ENCODE measurements at regions not wholly inside any gene's neighbourhood (a gene's known extent, or its start where the extent isn't known, plus 50 kb on each side); places are given as distances from the start of the nearest gene placed in this dataset.

DNA sequence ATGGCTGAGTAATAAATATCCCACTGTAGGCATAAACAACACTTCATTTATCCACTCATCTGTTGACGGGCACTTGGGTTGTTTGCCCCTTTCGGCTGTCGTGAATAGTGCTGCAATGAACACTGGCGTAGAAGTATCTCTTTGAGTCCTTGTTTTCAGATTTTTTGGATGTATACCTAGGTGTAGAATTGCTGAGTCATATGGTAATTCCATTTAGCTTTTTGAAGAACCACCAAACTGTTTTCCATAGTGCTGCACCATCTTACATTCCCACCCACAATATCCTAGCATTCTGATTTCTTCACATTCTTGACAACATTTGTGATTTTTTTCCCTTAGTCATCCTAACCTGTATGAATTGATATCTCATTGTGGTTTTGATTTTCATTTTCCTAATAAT lies 109.0 kb downstream of the NXNL2 start:
- H3K4me1 ChIP-seq (ENCODE audit: control insufficient read depth in 1 of 2, insufficient read depth in 2 of 2, low read length in 2 of 2) = no peaks in the 10 kb centered on the region
- H3K4me3 ChIP-seq (ENCODE audit: low read depth in 1 of 2, low read length in 2 of 2) = no peak overlapping the region
- H3K36me3 ChIP-seq (ENCODE audit: control insufficient read depth in 1 of 2, insufficient read depth in 2 of 2, low read length in 2 of 2) = no peaks in the 10 kb centered on the region
- H3K27me3 ChIP-seq (ENCODE audit: low read depth, low read length) = no peaks in the 10 kb centered on the region
- H3K27ac ChIP-seq (ENCODE audit: low read length) = no peak overlapping the region
- H3K9me3 ChIP-seq (ENCODE audit: control insufficient read depth in 1 of 2, low read length in 2 of 2) = no peaks in the 10 kb centered on the region

DNA sequence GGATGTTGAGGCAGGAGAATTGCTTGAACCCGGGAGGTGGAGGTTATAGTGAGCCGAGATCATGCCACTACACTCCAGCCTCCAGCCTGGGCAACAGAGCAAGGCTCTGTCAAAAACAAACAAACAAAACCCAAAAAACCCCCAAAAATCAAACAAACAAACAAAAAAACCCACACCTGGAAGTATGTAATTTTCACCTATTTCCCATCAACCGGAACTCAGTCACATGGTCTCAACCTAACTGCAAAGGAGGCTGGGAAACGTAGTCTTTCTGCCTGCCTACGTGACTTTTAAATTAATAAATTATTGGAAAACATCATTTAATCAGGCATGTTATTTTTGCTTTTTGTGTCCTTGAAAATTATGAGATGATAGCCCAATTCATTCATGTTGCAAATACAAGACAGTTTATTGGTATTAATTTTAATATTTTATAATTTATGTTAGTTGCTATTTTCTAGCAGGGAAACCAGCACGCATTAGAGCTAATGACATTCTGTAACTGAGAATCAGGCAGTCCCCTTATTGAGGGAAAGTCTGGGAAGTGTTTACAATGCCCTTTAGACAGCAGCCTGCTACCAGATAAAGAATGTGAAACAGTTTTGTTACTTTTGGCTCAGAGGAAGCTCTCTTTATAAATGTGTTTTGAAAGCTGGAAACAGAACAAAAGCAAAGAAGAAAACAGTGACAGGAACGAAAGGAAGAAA lies 110.3 kb downstream of the NXNL2 start:
- Histone ChIP-seq H3K27ac (ENCODE audit: low read length) (no peak overlapping the region), H3K27me3 (ENCODE audit: low read depth, low read length) (no peaks in the 10 kb centered on the region), H3K36me3 (ENCODE audit: control insufficient read depth in 1 of 2, insufficient read depth in 2 of 2, low read length in 2 of 2) (no peaks in the 10 kb centered on the region)

DNA sequence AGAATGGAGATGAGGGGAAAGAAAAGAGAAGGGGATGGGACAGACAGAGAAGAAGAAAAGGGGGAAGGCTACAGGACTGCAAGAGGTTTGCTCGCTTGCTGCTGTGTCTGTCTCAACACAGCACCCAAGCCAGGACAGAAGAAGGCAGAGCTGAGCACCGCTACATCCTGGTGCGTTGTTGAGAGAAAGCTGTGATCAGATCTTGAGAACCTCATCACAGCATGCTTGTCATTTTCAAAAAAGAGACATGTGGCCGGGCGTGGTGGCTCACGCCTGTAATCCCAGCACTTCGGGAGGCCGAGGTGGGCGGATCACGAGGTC lies 110.9 kb downstream of the NXNL2 start:
- Histone ChIP-seq H3K4me1 (ENCODE audit: control insufficient read depth in 1 of 2, insufficient read depth in 2 of 2, low read length in 2 of 2) (no peaks in the 10 kb centered on the region), H3K36me3 (ENCODE audit: control insufficient read depth in 1 of 2, insufficient read depth in 2 of 2, low read length in 2 of 2) (no peaks in the 10 kb centered on the region), H3K9me3 (ENCODE audit: control insufficient read depth in 1 of 2, low read length in 2 of 2) (no peaks in the 10 kb centered on the region), H3K27me3 (ENCODE audit: low read depth, low read length) (no peaks in the 10 kb centered on the region), H3K4me3 (ENCODE audit: low read depth in 1 of 2, low read length in 2 of 2) (no peak overlapping the region), H3K27ac (ENCODE audit: low read length) (no peak overlapping the region)

More for the DNA sequence above, 110.3 kb downstream of the NXNL2 start:
- Histone ChIP-seq H3K4me3 (ENCODE audit: low read depth in 1 of 2, low read length in 2 of 2) (no peak overlapping the region), H3K9me3 (ENCODE audit: control insufficient read depth in 1 of 2, low read length in 2 of 2) (no peaks in the 10 kb centered on the region), H3K4me1 (ENCODE audit: control insufficient read depth in 1 of 2, insufficient read depth in 2 of 2, low read length in 2 of 2) (no peaks in the 10 kb centered on the region)

DNA sequence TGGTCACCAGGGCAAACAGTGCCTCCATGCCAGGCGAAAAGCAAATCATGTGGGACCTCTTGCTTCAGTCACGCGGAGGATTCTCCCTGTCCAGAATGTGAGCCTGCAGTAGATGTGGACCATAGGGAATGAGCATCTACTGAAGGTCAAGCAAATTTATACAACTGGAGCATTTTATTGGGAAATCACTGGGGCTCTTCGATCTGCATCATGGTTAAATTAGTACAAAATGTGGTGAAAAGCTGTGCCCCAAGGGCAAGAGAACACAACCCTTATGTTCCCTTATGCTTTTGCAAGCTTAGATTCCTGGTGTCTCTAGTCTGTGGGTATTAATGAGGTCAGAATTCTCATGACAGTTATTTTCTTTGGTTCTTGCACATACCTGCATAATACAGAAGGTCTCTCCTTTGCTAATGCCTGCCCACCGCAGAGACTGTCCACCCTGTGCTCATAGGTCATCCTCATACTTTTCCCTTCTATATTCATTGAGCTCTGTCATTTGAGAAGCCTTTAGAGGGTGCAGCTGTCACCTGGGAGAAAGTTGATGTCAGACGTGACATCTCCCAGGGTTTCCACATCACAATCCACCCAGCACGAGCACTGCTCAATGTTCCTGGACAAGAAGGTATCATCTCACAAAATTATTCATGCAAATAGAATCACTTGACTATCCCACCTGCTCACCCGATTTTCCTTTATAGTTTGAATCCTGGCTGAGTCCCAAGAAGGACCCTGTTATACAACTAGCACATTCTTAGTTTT lies 111.7 kb downstream of the NXNL2 start:
- Histone ChIP-seq H3K9me3 (ENCODE audit: control insufficient read depth in 1 of 2, low read length in 2 of 2) (no peaks in the 10 kb centered on the region), H3K4me3 (ENCODE audit: low read depth in 1 of 2, low read length in 2 of 2) (no peak overlapping the region), H3K36me3 (ENCODE audit: control insufficient read depth in 1 of 2, insufficient read depth in 2 of 2, low read length in 2 of 2) (no peaks in the 10 kb centered on the region), H3K27ac (ENCODE audit: low read length) (no peak overlapping the region), H3K27me3 (ENCODE audit: low read depth, low read length) (no peaks in the 10 kb centered on the region), H3K4me1 (ENCODE audit: control insufficient read depth in 1 of 2, insufficient read depth in 2 of 2, low read length in 2 of 2) (no peaks in the 10 kb centered on the region)

DNA sequence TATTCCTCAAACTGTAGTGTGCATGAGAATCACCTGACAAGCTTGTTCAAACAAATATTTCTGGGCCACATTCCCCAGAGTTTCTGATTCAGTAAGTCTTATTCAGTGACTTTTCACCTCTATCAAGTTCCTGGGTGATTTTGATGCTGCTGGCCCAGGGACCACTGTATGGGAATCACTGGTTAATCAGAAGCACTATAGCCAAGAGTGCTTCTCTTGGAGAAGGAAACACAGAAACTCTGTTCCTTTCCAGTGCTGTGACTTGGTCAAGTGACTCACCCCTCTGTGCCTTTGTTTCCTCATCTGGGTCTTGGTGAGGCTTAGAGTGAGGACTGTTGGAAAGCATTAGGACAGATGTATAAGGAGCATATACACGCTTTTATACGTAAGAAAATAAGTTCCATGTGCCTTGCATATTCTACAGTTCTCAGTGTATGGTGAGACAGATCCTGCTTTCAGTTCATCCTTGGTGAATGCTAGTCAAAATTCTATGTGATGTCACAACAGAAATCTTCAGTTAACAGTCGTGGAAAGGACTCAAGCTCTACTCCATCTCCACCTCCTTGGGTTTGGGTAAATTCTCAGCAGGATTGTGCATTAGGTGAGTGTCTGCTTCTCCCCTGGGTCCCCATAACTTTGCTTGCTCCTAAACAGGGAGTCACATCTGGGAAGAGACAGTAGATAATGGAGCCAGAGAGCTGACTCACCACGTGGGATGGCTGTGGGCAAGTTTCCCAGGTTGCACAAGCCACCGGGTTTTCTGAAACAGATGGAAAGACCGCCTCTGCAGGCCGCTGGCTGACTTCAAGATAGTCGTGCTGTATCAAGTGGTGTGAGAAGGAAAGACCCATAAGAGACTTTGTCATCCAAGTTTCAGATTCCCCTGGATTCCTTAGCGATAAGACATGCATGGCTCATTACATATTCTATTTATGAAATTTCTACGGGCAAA lies 117.0 kb downstream of the NXNL2 start:
- Histone ChIP-seq H3K9me3 (ENCODE audit: control insufficient read depth in 1 of 2, low read length in 2 of 2) (no peaks in the 10 kb centered on the region), H3K4me3 (ENCODE audit: low read depth in 1 of 2, low read length in 2 of 2) (no peak overlapping the region), H3K4me1 (ENCODE audit: control insufficient read depth in 1 of 2, insufficient read depth in 2 of 2, low read length in 2 of 2) (no peaks in the 10 kb centered on the region), H3K36me3 (ENCODE audit: control insufficient read depth in 1 of 2, insufficient read depth in 2 of 2, low read length in 2 of 2) (no peaks in the 10 kb centered on the region), H3K27me3 (ENCODE audit: low read depth, low read length) (no peaks in the 10 kb centered on the region), H3K27ac (ENCODE audit: low read length) (peak overlapping the region; percentile 46)

DNA sequence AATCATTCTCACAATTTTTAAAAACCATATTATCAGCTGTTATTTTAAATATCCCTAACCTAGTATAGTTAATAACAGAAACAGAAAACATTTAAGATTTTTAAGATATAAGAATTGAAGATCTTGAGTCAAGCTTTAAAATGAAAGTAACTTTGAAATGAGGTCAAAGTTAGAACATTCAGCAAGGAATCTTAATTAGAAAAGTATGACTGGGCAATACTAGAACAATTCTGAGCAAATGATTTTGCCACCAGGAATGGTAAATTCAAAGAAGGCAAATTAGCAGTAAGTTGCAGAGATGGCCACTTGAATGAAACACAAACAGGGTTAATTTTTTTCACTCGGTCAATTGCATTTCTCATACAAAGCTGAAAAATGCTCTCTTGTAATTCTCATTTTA lies 117.9 kb downstream of the NXNL2 start:
- Histone ChIP-seq H3K27ac (ENCODE audit: low read length) (peak overlapping the region; percentile 36), H3K4me1 (ENCODE audit: control insufficient read depth in 1 of 2, insufficient read depth in 2 of 2, low read length in 2 of 2) (no peaks in the 10 kb centered on the region), H3K36me3 (ENCODE audit: control insufficient read depth in 1 of 2, insufficient read depth in 2 of 2, low read length in 2 of 2) (no peaks in the 10 kb centered on the region), H3K27me3 (ENCODE audit: low read depth, low read length) (no peaks in the 10 kb centered on the region), H3K9me3 (ENCODE audit: control insufficient read depth in 1 of 2, low read length in 2 of 2) (no peaks in the 10 kb centered on the region), H3K4me3 (ENCODE audit: low read depth in 1 of 2, low read length in 2 of 2) (no peak overlapping the region)

DNA sequence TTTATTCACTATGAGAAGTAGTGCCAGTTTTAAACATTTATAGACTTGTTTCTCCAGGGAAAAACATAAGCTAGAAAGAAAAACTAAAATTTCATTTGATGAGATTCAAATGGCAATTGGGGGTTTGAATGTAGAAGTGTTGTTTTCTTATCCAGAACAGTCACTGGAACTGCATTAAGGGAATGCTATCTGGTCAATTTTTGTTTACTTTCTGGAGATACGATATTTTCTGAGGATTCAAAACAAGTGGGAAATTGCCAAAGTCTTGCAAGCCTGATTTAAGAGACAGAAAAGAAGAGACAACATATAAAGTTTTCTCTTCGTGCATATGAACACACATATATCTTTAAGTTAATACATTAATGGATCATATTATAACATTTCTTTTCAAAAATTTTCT lies 118.4 kb downstream of the NXNL2 start:
- Histone ChIP-seq H3K27me3 (ENCODE audit: low read depth, low read length) (no peaks in the 10 kb centered on the region), H3K9me3 (ENCODE audit: control insufficient read depth in 1 of 2, low read length in 2 of 2) (no peaks in the 10 kb centered on the region), H3K4me3 (ENCODE audit: low read depth in 1 of 2, low read length in 2 of 2) (no peak overlapping the region), H3K36me3 (ENCODE audit: control insufficient read depth in 1 of 2, insufficient read depth in 2 of 2, low read length in 2 of 2) (no peaks in the 10 kb centered on the region), H3K4me1 (ENCODE audit: control insufficient read depth in 1 of 2, insufficient read depth in 2 of 2, low read length in 2 of 2) (no peaks in the 10 kb centered on the region), H3K27ac (ENCODE audit: low read length) (no peak overlapping the region)

DNA sequence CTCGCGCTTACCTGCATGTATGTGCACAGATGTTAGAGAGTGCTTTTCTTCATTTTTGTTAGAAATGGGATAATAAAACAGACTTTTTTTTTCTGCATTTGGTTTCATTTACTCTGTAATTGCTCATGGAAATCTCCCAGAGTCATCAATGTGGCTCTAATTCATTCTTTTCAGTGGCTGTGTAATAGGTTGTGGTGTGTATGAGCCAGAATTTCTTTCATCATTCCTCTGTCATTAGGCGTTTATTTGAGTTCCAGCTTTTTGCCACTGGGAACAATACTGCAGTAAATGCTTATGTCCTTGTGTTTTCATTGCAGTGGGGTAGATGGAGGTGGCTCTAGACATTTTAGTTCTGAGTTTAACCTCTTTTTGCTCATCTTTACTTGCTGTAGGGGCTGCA lies 118.9 kb downstream of the NXNL2 start:
- H3K9me3 ChIP-seq (ENCODE audit: control insufficient read depth in 1 of 2, low read length in 2 of 2) = no peaks in the 10 kb centered on the region
- no peaks in the 10 kb centered on the region for H3K4me1 ChIP-seq (ENCODE audit: control insufficient read depth in 1 of 2, insufficient read depth in 2 of 2, low read length in 2 of 2)
- H3K27me3 ChIP-seq (ENCODE audit: low read depth, low read length) = no peaks in the 10 kb centered on the region
- H3K36me3 ChIP-seq (ENCODE audit: control insufficient read depth in 1 of 2, insufficient read depth in 2 of 2, low read length in 2 of 2) = no peaks in the 10 kb centered on the region
- H3K4me3 ChIP-seq (ENCODE audit: low read depth in 1 of 2, low read length in 2 of 2) = no peak overlapping the region
- no peak overlapping the region for H3K27ac ChIP-seq (ENCODE audit: low read length)

DNA sequence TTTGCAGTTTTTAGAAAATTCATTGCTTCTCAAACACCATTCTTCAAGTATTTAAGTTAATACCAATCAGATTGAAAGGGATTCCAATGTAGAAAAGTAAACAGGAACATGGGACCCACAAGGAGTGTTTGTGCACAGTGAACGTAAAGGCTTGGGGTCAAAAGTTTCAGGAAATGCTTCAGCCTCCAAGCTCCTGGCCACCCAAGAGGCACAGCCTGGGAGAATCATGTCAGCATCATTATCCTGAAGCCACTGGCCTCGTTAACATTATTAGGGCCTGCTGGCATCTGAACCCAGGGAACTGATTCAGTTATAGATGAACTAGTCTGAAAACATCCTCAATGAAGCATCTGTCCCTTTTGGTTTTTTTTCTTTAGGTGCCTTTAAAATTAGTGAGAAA lies 122.9 kb downstream of the NXNL2 start:
- no peak overlapping the region for H3K27ac ChIP-seq (ENCODE audit: low read length)
- H3K9me3 ChIP-seq (ENCODE audit: control insufficient read depth in 1 of 2, low read length in 2 of 2) = no peaks in the 10 kb centered on the region
- no peaks in the 10 kb centered on the region for H3K36me3 ChIP-seq (ENCODE audit: control insufficient read depth in 1 of 2, insufficient read depth in 2 of 2, low read length in 2 of 2)
- H3K4me1 ChIP-seq (ENCODE audit: control insufficient read depth in 1 of 2, insufficient read depth in 2 of 2, low read length in 2 of 2) = no peaks in the 10 kb centered on the region
- no peaks in the 10 kb centered on the region for H3K27me3 ChIP-seq (ENCODE audit: low read depth, low read length)
- H3K4me3 ChIP-seq (ENCODE audit: low read depth in 1 of 2, low read length in 2 of 2) = no peak overlapping the region

DNA sequence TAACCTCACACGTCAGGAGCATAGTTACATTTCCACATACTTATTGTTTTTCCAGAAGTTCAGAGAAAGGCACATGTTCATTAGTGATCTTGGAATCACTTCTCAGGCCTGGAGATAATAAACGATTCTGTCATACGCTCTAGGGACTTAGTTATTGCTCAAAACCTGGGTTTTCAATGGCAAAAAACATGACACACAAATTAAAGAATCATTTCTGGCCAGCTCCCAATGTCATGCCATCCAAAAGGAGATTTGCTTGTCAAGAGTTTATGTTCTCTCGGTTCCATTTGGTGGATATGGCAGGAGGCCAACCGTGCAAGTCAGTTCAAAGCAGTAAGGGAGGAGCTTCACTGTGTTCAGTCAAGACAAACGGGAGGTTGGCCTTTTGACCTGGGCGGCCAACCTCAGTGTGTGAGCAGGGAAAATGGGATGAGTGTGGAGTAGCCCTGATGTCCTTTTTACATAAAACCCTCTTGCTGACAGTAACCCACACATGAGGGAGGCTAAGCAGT lies 123.4 kb downstream of the NXNL2 start:
- Histone ChIP-seq H3K27ac (ENCODE audit: low read length) (no peak overlapping the region), H3K9me3 (ENCODE audit: control insufficient read depth in 1 of 2, low read length in 2 of 2) (no peaks in the 10 kb centered on the region), H3K4me1 (ENCODE audit: control insufficient read depth in 1 of 2, insufficient read depth in 2 of 2, low read length in 2 of 2) (no peaks in the 10 kb centered on the region)

DNA sequence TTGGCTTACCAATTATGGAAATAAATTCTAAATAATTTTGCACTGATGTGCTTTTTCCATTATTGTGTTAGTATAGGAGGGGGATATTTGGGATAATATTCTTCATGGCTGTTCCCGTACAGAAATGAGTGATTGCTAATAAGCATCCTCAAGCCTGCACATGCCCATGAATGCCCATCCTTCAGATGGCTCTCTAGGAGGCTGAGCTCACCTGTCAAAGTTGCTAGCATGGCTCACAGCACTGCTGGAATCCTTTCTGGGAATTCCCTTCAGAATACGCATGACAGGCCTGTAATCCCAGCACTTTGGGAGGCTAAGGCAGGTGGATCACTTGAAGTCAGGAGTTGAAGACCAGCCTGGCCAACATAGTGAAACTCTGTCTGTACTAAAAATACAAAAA lies 124.1 kb downstream of the NXNL2 start:
- Histone ChIP-seq H3K4me3 (ENCODE audit: low read depth in 1 of 2, low read length in 2 of 2) (no peak overlapping the region), H3K27me3 (ENCODE audit: low read depth, low read length) (no peaks in the 10 kb centered on the region), H3K36me3 (ENCODE audit: control insufficient read depth in 1 of 2, insufficient read depth in 2 of 2, low read length in 2 of 2) (no peaks in the 10 kb centered on the region), H3K9me3 (ENCODE audit: control insufficient read depth in 1 of 2, low read length in 2 of 2) (peaks cover 0 to 3% of the 10 kb centered on the region in 2 donors), H3K27ac (ENCODE audit: low read length) (no peak overlapping the region), H3K4me1 (ENCODE audit: control insufficient read depth in 1 of 2, insufficient read depth in 2 of 2, low read length in 2 of 2) (no peaks in the 10 kb centered on the region)

More for the DNA sequence above, 123.4 kb downstream of the NXNL2 start:
- Histone ChIP-seq H3K36me3 (ENCODE audit: control insufficient read depth in 1 of 2, insufficient read depth in 2 of 2, low read length in 2 of 2) (no peaks in the 10 kb centered on the region), H3K4me3 (ENCODE audit: low read depth in 1 of 2, low read length in 2 of 2) (no peak overlapping the region), H3K27me3 (ENCODE audit: low read depth, low read length) (no peaks in the 10 kb centered on the region)

Measured in muscle layer of duodenum (tissue), 2 donors.